ENCODE measurements at regions not wholly inside any gene's neighbourhood (a gene's known extent, or its start where the extent isn't known, plus 50 kb on each side); places are given as distances from the start of the nearest gene placed in this dataset.

GRCh38 chr5:133773247-133774202 lies 161.2 kb upstream of the FSTL4 start:
- H3K27me3 ChIP-seq = no peaks in the 10 kb centered on the region
- TF ChIP-seq CTCF (IDR thresholded peaks at IDR 0.05) (no peak), POLR2A (IDR thresholded peaks at IDR 0.05) (no peak)
- no peaks in the 10 kb centered on the region for H3K4me1 ChIP-seq
- WGBS, 2 donors = 88 to 91% methylated on average over 8 of the region's 8 CpGs
- intact Hi-C loops (cut with DNase I; ENCODE audit: low total_unique reads) = no loop called here
- no peak overlapping the region for H3K27ac ChIP-seq
- DNase-seq = no peak
- H3K9me3 ChIP-seq = no peaks in the 10 kb centered on the region
- H3K4me3 ChIP-seq = no peak overlapping the region
- no peaks in the 10 kb centered on the region for H3K36me3 ChIP-seq (ENCODE audit: low read depth, missing control alignments)

- Histone ChIP-seq H3K36me3 (ENCODE audit: low read depth, missing control alignments) (no peaks in the 10 kb centered on the region), H3K4me3 (no peak overlapping the region), H3K9me3 (no peaks in the 10 kb centered on the region), H3K27me3 (no peaks in the 10 kb centered on the region), H3K27ac (no peak overlapping the region), H3K4me1 (no peaks in the 10 kb centered on the region)
- WGBS, 2 donors = 94 to 95% methylated on average over 1 of the region's 1 CpG
- TF ChIP-seq CTCF (IDR thresholded peaks at IDR 0.05) (no peak), POLR2A (IDR thresholded peaks at IDR 0.05) (no peak)
- intact Hi-C loops (cut with DNase I; ENCODE audit: low total_unique reads) = no loop called here
- no peak for DNase-seq
Measured at GRCh38 chr5:133769842-133770241, 157.5 kb upstream of the FSTL4 start.

GRCh38 chr5:133763744-133764143 lies 151.4 kb upstream of the FSTL4 start:
- Histone ChIP-seq H3K27ac (no peak overlapping the region), H3K4me1 (no peaks in the 10 kb centered on the region), H3K36me3 (ENCODE audit: low read depth, missing control alignments) (no peaks in the 10 kb centered on the region), H3K4me3 (no peak overlapping the region), H3K9me3 (no peaks in the 10 kb centered on the region), H3K27me3 (no peaks in the 10 kb centered on the region)
- intact Hi-C loops (cut with DNase I; ENCODE audit: low total_unique reads) = no loop called here
- TF ChIP-seq POLR2A (IDR thresholded peaks at IDR 0.05) (no peak), CTCF (IDR thresholded peaks at IDR 0.05) (no peak)
- 60 to 62% methylated on average over 4 of the region's 4 CpGs for WGBS, 2 donors
- no peak for DNase-seq

GRCh38 chr5:133761632-133762031 lies 149.3 kb upstream of the FSTL4 start:
- TF ChIP-seq POLR2A (IDR thresholded peaks at IDR 0.05) (no peak), CTCF (IDR thresholded peaks at IDR 0.05) (no peak)

GRCh38 chr5:133760532-133760931 lies 148.2 kb upstream of the FSTL4 start:
- H3K9me3 ChIP-seq = no peaks in the 10 kb centered on the region
- TF ChIP-seq POLR2A (IDR thresholded peaks at IDR 0.05) = no peak
- no peak for TF ChIP-seq CTCF (IDR thresholded peaks at IDR 0.05)
- WGBS, 2 donors = 97 to 99% methylated on average over 3 of the region's 3 CpGs
- no peaks in the 10 kb centered on the region for H3K4me1 ChIP-seq
- no peak overlapping the region for H3K27ac ChIP-seq
- no peaks in the 10 kb centered on the region for H3K36me3 ChIP-seq (ENCODE audit: low read depth, missing control alignments)
- intact Hi-C loops (cut with DNase I; ENCODE audit: low total_unique reads) = no loop called here
- H3K27me3 ChIP-seq = no peaks in the 10 kb centered on the region
- no peak for DNase-seq
- no peak overlapping the region for H3K4me3 ChIP-seq

More at GRCh38 chr5:133761632-133762031, 149.3 kb upstream of the FSTL4 start:
- Histone ChIP-seq H3K27ac (no peak overlapping the region), H3K36me3 (ENCODE audit: low read depth, missing control alignments) (no peaks in the 10 kb centered on the region), H3K9me3 (no peaks in the 10 kb centered on the region), H3K4me1 (no peaks in the 10 kb centered on the region), H3K27me3 (no peaks in the 10 kb centered on the region), H3K4me3 (no peak overlapping the region)
- no peak for DNase-seq
- intact Hi-C loops (cut with DNase I; ENCODE audit: low total_unique reads) = no loop called here
- WGBS, 2 donors = 84 to 94% methylated on average over 4 of the region's 4 CpGs

All from testis (tissue), 2 donors.